HG03565 (cell line): ENCODE measurements at regions not wholly inside any gene's neighbourhood (a gene's known extent, or its start where the extent isn't known, plus 50 kb on each side); places are given as distances from the start of the nearest gene placed in this dataset.
"Not testable (repeated sequence)": the region's sequence is repeated elsewhere in the genome, so short reads cannot be mapped to it uniquely, and the experiment has no call there.

ENCODE experiments used
- ATAC-seq: cut with Tn5 transposase; IDR thresholded peaks from one replicate; pipeline ENCODE4 v1.9.1; 2021; ENCODE audit warnings: mild to moderate bottlenecking, moderate library complexity; ENCODE audit not compliant: unreplicated experiment

GRCh38 chr17:63171428-63172393, 205.7 kb downstream of the TANC2 start:
- ATAC-seq = no peak

- no peak for ATAC-seq
Observed at GRCh38 chr17:63173450-63173849, 207.4 kb downstream of the TANC2 start.

GRCh38 chr17:63173903-63174302, 207.9 kb downstream of the TANC2 start:
- ATAC-seq = no peak

GRCh38 chr17:63178530-63178929, 212.5 kb downstream of the TANC2 start:
- no peak for ATAC-seq

- no peak for ATAC-seq
Observed at GRCh38 chr17:63181856-63182255, 215.8 kb downstream of the TANC2 start.

- ATAC-seq = no peak
Observed at GRCh38 chr17:63185420-63185819, 219.4 kb downstream of the TANC2 start.

- ATAC-seq = no peak
Observed at GRCh38 chr17:63189082-63189481, 223.0 kb downstream of the TANC2 start.

GRCh38 chr17:63189930-63190329, 223.9 kb downstream of the TANC2 start:
- no peak for ATAC-seq

- ATAC-seq = no peak
Observed at GRCh38 chr17:63190821-63191370, 224.9 kb downstream of the TANC2 start.

- ATAC-seq = no peak
Observed at GRCh38 chr17:63191610-63192009, 225.6 kb downstream of the TANC2 start.

- no peak for ATAC-seq
Observed at GRCh38 chr17:63193827-63194226, 227.8 kb downstream of the TANC2 start.

GRCh38 chr17:63196772-63197335, 230.8 kb downstream of the TANC2 start:
- no peak for ATAC-seq

GRCh38 chr17:63203652-63204051, 237.6 kb downstream of the TANC2 start:
- no peak for ATAC-seq

- no peak for ATAC-seq
Observed at GRCh38 chr17:63221939-63222338, 224.2 kb downstream of the CYB561 start.

GRCh38 chr17:63222655-63223054, 223.5 kb downstream of the CYB561 start:
- no peak for ATAC-seq

- ATAC-seq = no peak
Observed at GRCh38 chr17:63223212-63223911, 222.7 kb downstream of the CYB561 start.

- ATAC-seq = no peak
Observed at GRCh38 chr17:63224644-63225043, 221.5 kb downstream of the CYB561 start.

- not testable (repeated sequence) for ATAC-seq
Observed at GRCh38 chr17:63226720-63227119, 219.4 kb downstream of the CYB561 start.

GRCh38 chr17:63231015-63231620, 215.0 kb downstream of the CYB561 start:
- ATAC-seq = not testable (repeated sequence)

GRCh38 chr17:63232565-63233310, 213.4 kb downstream of the CYB561 start:
- no peak for ATAC-seq
